ENCODE measurements at regions not wholly inside any gene's neighbourhood (a gene's known extent, or its start where the extent isn't known, plus 50 kb on each side); places are given as distances from the start of the nearest gene placed in this dataset.

GRCh38 chr4:56139241-56139827 is 190.6 kb downstream of the CEP135 start:
- 91% methylated on average over 1 of the region's 1 CpG for whole genome bisulfite sequencing (ENCODE audit: low lambda C conversion rate)
- DNase-seq (ENCODE audit: low spot score): no peak
- POLR2A ChIA-PET: no interaction called here
- TF ChIP-seq FLYWCH1 (CRISPR knock-in tag; IDR thresholded peaks at IDR 0.05): no peak
- no peak for TF ChIP-seq CBX1 (IDR thresholded peaks at IDR 0.05; ENCODE audit: low read depth)
- TF ChIP-seq, protein P1, sequence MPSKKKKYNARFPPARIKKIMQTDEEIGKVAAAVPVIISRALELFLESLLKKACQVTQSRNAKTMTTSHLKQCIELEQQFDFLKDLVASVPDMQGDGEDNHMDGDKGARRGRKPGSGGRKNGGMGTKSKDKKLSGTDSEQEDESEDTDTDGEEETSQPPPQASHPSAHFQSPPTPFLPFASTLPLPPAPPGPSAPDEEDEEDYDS (CRISPR knock-in tag; IDR thresholded peaks at IDR 0.05): no peak
- TF ChIP-seq AKAP8 (CRISPR knock-in tag; IDR thresholded peaks at IDR 0.05): no peak
- no peak for TF ChIP-seq ZNF503 (CRISPR knock-in tag; IDR thresholded peaks at IDR 0.05)
- no peak for TF ChIP-seq ATAD3A (CRISPR knock-in tag; IDR thresholded peaks at IDR 0.05)
- TF ChIP-seq, protein P2, sequence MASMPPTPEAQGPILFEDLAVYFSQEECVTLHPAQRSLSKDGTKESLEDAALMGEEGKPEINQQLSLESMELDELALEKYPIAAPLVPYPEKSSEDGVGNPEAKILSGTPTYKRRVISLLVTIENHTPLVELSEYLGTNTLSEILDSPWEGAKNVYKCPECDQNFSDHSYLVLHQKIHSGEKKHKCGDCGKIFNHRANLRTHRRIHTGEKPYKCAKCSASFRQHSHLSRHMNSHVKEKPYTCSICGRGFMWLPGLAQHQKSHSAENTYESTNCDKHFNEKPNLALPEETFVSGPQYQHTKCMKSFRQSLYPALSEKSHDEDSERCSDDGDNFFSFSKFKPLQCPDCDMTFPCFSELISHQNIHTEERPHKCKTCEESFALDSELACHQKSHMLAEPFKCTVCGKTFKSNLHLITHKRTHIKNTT (CRISPR knock-in tag; IDR thresholded peaks at IDR 0.05): no peak
- TF ChIP-seq ZNF230 (CRISPR knock-in tag; IDR thresholded peaks at IDR 0.05): no peak
- TF ChIP-seq ZBTB49 (CRISPR knock-in tag; IDR thresholded peaks at IDR 0.05; ENCODE audit: borderline replicate concordance): no peak
- no peak for TF ChIP-seq CBFB (CRISPR knock-in tag; IDR thresholded peaks at IDR 0.05)
- TF ChIP-seq ZBTB39 (CRISPR knock-in tag; IDR thresholded peaks at IDR 0.05): no peak
- TF ChIP-seq SOX13 (IDR thresholded peaks at IDR 0.05): no peak
- no peak for TF ChIP-seq SOX13 (CRISPR knock-in tag; conservative IDR thresholded peaks at IDR 0.05 in 1 of 2, IDR thresholded peaks at IDR 0.05 in 1 of 2)
- no peak for TF ChIP-seq ZNF24 (IDR thresholded peaks at IDR 0.05)
- TF ChIP-seq ZBTB7B (CRISPR knock-in tag; IDR thresholded peaks at IDR 0.05): no peak
- no peak for TF ChIP-seq REXO4 (CRISPR knock-in tag; IDR thresholded peaks at IDR 0.05; ENCODE audit: borderline replicate concordance)
- no peak for TF ChIP-seq TCF7 (IDR thresholded peaks at IDR 0.05; ENCODE audit: low read depth)
- TF ChIP-seq ZNF451 (CRISPR knock-in tag; IDR thresholded peaks at IDR 0.05): no peak

More at GRCh38 chr4:56139241-56139827, 190.6 kb downstream of the CEP135 start:
- H3K36me3 ChIP-seq (replicated peaks in 1 of 2; ENCODE audit: control insufficient read depth in 1 of 2, insufficient read depth in 2 of 2, low read length in 2 of 2): no peaks in the 10 kb centered on the region
- FAIRE-seq (no peak), ATAC-seq (no peak)
- H3K27ac ChIP-seq (ENCODE audit: extremely low read length, insufficient read depth, low read length): no peak overlapping the region
- no peaks in the 10 kb centered on the region for H3K27me3 ChIP-seq (ENCODE audit: control insufficient read depth in 1 of 2, insufficient read depth in 2 of 2, low read length in 2 of 2)
- no peak overlapping the region for H2AFZ ChIP-seq (ENCODE audit: low read length)
- CTCF ChIA-PET (ENCODE audit: low intra/inter-chr PET ratio, low total read pairs): no interaction called here
- H3K4me1 ChIP-seq (ENCODE audit: insufficient read depth, low read length): peaks cover 9% of the 10 kb centered on the region
- H3K9me3 ChIP-seq (ENCODE audit: low read length): no peaks in the 10 kb centered on the region
- no peak overlapping the region for H3K9ac ChIP-seq (ENCODE audit: insufficient read depth, low read depth, low read length)
- no peak overlapping the region for H3K4me2 ChIP-seq (ENCODE audit: low read depth, low read length)
- in situ Hi-C loops (cut with HindIII; ENCODE audit: extremely low pct_ligation_motif_present, low pct_unique_long_range_greater_than_20kb): no loop called here
- H3K4me3 ChIP-seq (replicated peaks in 1 of 3; ENCODE audit: insufficient read depth in 1 of 3, low read depth in 2 of 3, low read length in 3 of 3): no peak overlapping the region
- H3K79me2 ChIP-seq (ENCODE audit: insufficient read depth, low read length): no peaks in the 10 kb centered on the region
- BruUV-seq (replicated peaks): no TSS peak
- intact Hi-C loops (cut with micrococcal nuclease; ENCODE audit: unreplicated experiment): no loop called here
- no peaks in the 10 kb centered on the region for H4K20me1 ChIP-seq (ENCODE audit: insufficient read depth, low read length)

All from HepG2 (cell line).